ENCODE measurements at regions not wholly inside any gene's neighbourhood (a gene's known extent, or its start where the extent isn't known, plus 50 kb on each side); places are given as distances from the start of the nearest gene placed in this dataset.

DNA sequence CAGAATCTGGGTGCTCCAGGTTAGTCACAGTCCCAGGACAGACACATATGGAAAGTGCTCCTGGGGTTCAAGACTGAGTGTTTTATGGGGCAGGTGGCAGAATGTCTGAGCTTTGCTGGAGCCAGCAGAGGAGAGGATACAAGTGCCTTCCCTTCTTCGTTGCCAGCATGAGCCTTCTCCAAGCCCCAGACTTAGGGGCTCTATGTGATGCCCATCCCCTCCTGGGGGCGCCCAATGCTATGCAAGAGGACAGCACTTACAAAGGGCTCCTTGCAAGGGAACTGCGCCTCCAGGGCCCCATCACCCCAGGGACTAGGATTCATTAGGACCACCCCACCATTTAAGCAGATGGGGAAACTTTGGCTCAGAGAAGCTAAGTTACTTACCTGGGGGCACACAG, 581.9 kb downstream of the BUD13 start:
- Histone ChIP-seq H3K4me1 (ENCODE audit: control insufficient read depth in 3 of 3, insufficient read depth in 3 of 3, low read length in 3 of 3) (peaks cover 0 to 6% (median 4%) of the 10 kb centered on the region in 3 donors), H3K27me3 (ENCODE audit: control insufficient read depth in 3 of 3, insufficient read depth in 3 of 3, low read length in 3 of 3) (peaks cover 21 to 43% (median 34%) of the 10 kb centered on the region in 3 donors), H3K9me3 (ENCODE audit: control insufficient read depth in 3 of 3, low read length in 3 of 3) (no peaks in the 10 kb centered on the region), H3K9ac (ENCODE audit: low read depth in 1 of 3, low read length in 3 of 3) (no peak overlapping the region), H3K36me3 (ENCODE audit: control insufficient read depth in 3 of 3, insufficient read depth in 3 of 3, low read length in 3 of 3) (no peaks in the 10 kb centered on the region), H3K27ac (ENCODE audit: low read depth, low read length) (no peak overlapping the region), H3K4me3 (ENCODE audit: low read length in 3 of 3) (no peak overlapping the region)

GRCh38 chr11:116189408-116190170, 583.2 kb downstream of the BUD13 start:
- no peaks in the 10 kb centered on the region for H3K36me3 ChIP-seq (ENCODE audit: control insufficient read depth in 3 of 3, insufficient read depth in 3 of 3, low read length in 3 of 3)
- H3K27ac ChIP-seq (ENCODE audit: low read depth, low read length), result no peak overlapping the region
- peaks cover 21 to 43% (median 27%) of the 10 kb centered on the region in 3 donors for H3K27me3 ChIP-seq (ENCODE audit: control insufficient read depth in 3 of 3, insufficient read depth in 3 of 3, low read length in 3 of 3)
- H3K9me3 ChIP-seq (ENCODE audit: control insufficient read depth in 3 of 3, low read length in 3 of 3), result no peaks in the 10 kb centered on the region
- H3K4me3 ChIP-seq (ENCODE audit: low read length in 3 of 3), result no peak overlapping the region
- peaks cover 0 to 6% (median 4%) of the 10 kb centered on the region in 3 donors for H3K4me1 ChIP-seq (ENCODE audit: control insufficient read depth in 3 of 3, insufficient read depth in 3 of 3, low read length in 3 of 3)
- H3K9ac ChIP-seq (ENCODE audit: low read depth in 1 of 3, low read length in 3 of 3), result no peak overlapping the region

DNA sequence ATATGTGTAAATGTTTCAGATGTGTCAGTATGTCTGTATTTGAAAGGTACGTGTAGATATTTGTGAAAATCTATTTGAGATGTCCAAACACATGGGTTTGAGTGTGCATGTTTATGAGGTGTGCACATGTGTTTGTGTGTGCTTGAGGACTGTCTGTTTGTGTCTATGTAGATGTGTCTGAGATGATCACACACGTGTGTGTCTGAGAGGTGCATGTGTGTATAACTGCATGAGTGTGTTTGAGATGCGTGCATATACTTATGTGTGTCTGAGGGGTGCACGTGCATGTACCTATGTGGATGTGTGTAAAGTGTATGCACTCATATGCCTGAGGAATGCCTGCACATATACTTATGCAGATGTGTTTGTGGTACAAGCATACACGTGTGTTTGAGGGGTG, 584.4 kb downstream of the BUD13 start:
- H3K4me3 ChIP-seq (ENCODE audit: low read length in 3 of 3), result no peak overlapping the region
- peaks cover 21 to 32% (median 21%) of the 10 kb centered on the region in 3 donors for H3K27me3 ChIP-seq (ENCODE audit: control insufficient read depth in 3 of 3, insufficient read depth in 3 of 3, low read length in 3 of 3)
- no peaks in the 10 kb centered on the region for H3K36me3 ChIP-seq (ENCODE audit: control insufficient read depth in 3 of 3, insufficient read depth in 3 of 3, low read length in 3 of 3)
- peaks cover 0 to 6% (median 4%) of the 10 kb centered on the region in 3 donors for H3K4me1 ChIP-seq (ENCODE audit: control insufficient read depth in 3 of 3, insufficient read depth in 3 of 3, low read length in 3 of 3)
- no peak overlapping the region for H3K27ac ChIP-seq (ENCODE audit: low read depth, low read length)
- no peaks in the 10 kb centered on the region for H3K9me3 ChIP-seq (ENCODE audit: control insufficient read depth in 3 of 3, low read length in 3 of 3)
- H3K9ac ChIP-seq (ENCODE audit: low read depth in 1 of 3, low read length in 3 of 3), result no peak overlapping the region

- Histone ChIP-seq H3K4me1 (ENCODE audit: control insufficient read depth in 3 of 3, insufficient read depth in 3 of 3, low read length in 3 of 3) (no peaks in the 10 kb centered on the region), H3K36me3 (ENCODE audit: control insufficient read depth in 3 of 3, insufficient read depth in 3 of 3, low read length in 3 of 3) (no peaks in the 10 kb centered on the region), H3K9me3 (ENCODE audit: control insufficient read depth in 3 of 3, low read length in 3 of 3) (no peaks in the 10 kb centered on the region), H3K4me3 (ENCODE audit: low read length in 3 of 3) (no peak overlapping the region), H3K27ac (ENCODE audit: low read depth, low read length) (no peak overlapping the region), H3K9ac (ENCODE audit: low read depth in 1 of 3, low read length in 3 of 3) (no peak overlapping the region), H3K27me3 (ENCODE audit: control insufficient read depth in 3 of 3, insufficient read depth in 3 of 3, low read length in 3 of 3) (peaks cover 9 to 19% (median 12%) of the 10 kb centered on the region in 3 donors)
These were observed 585.8 kb downstream of the BUD13 start for GRCh38 chr11:116187026-116187425.

DNA sequence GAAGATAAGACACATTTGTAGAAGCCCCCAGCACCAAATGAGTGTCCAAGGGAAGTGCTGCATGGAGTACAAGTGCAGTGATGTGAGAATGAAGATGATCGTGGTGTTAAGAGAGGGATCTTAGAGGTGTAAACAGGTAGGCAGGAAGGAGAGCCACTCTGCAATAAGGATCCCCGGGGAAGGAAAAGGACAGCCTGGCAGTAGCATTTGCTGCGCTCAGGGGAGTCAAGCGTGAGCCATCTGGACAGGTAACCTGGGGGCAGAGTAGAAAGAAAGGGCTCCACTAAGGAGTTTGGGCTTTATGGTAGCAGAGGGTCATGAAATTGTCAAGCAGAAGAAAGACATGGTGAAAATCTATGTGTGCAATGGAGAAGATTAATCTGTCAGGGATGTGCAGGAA, 587.2 kb downstream of the BUD13 start:
- no peaks in the 10 kb centered on the region for H3K36me3 ChIP-seq (ENCODE audit: control insufficient read depth in 3 of 3, insufficient read depth in 3 of 3, low read length in 3 of 3)
- H3K9ac ChIP-seq (ENCODE audit: low read depth in 1 of 3, low read length in 3 of 3), result no peak overlapping the region
- no peak overlapping the region for H3K4me3 ChIP-seq (ENCODE audit: low read length in 3 of 3)
- H3K27me3 ChIP-seq (ENCODE audit: control insufficient read depth in 3 of 3, insufficient read depth in 3 of 3, low read length in 3 of 3), result peaks cover 0 to 5% (median 4%) of the 10 kb centered on the region in 3 donors
- H3K4me1 ChIP-seq (ENCODE audit: control insufficient read depth in 3 of 3, insufficient read depth in 3 of 3, low read length in 3 of 3), result peaks cover 0 to 5% (median 4%) of the 10 kb centered on the region in 3 donors
- no peaks in the 10 kb centered on the region for H3K9me3 ChIP-seq (ENCODE audit: control insufficient read depth in 3 of 3, low read length in 3 of 3)
- no peak overlapping the region for H3K27ac ChIP-seq (ENCODE audit: low read depth, low read length)

DNA sequence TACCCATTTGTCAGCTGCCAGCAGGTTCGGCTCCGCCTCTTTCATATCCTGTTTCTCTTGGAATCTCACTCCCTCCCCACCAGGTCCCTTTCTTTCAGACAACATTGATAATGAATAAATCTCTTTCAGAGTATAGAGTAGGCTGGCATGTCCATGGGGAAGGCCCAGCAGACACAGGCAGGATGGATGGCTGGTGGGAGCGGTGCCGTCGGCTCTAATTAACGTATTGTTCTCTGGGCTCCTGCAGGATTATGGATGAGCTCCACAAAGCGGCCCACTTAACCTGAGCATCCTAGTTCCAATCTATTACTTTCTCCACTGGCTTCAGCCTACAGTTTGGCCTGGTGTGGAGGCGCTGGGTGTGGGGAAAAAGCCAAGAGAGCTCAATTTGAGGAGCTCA, 588.0 kb downstream of the BUD13 start:
- Histone ChIP-seq H3K27me3 (ENCODE audit: control insufficient read depth in 3 of 3, insufficient read depth in 3 of 3, low read length in 3 of 3) (peaks cover 0 to 4% (median 0%) of the 10 kb centered on the region in 3 donors), H3K4me3 (ENCODE audit: low read length in 3 of 3) (no peak overlapping the region), H3K36me3 (ENCODE audit: control insufficient read depth in 3 of 3, insufficient read depth in 3 of 3, low read length in 3 of 3) (no peaks in the 10 kb centered on the region), H3K4me1 (ENCODE audit: control insufficient read depth in 3 of 3, insufficient read depth in 3 of 3, low read length in 3 of 3) (peaks cover 0 to 5% (median 4%) of the 10 kb centered on the region in 3 donors), H3K9ac (ENCODE audit: low read depth in 1 of 3, low read length in 3 of 3) (no peak overlapping the region), H3K9me3 (ENCODE audit: control insufficient read depth in 3 of 3, low read length in 3 of 3) (no peaks in the 10 kb centered on the region), H3K27ac (ENCODE audit: low read depth, low read length) (no peak overlapping the region)

DNA sequence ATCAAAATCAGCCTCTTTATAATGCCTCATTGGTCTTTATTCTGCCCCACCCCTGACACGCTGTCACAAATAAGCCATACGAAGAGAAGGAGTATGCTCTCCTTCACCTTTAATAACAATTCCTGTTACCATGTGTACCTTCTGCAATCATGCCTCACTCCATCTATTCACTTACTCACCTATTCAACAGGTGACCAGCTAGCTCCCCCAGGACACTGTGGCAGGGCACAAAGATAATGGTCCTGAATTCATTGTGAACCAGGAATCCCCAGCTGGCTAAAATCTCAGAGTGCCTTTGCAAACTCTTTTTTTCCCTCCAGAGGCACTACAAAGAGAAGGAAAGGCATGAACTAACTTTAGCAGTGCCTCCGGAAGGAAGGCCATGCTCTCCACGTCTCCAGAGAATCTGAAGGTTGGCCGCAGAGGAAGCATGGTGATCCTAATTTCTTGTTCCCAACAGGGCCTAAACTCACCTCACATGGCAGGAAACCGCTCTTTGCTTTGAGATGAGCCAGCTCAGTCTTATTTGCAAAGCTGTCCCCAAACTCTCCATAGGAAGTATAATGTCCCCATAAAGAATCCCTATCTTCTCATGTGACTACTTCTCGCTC, 590.3 kb downstream of the BUD13 start:
- Histone ChIP-seq H3K4me1 (ENCODE audit: control insufficient read depth in 3 of 3, insufficient read depth in 3 of 3, low read length in 3 of 3) (peaks cover 0 to 5% (median 4%) of the 10 kb centered on the region in 3 donors), H3K9me3 (ENCODE audit: control insufficient read depth in 3 of 3, low read length in 3 of 3) (no peaks in the 10 kb centered on the region), H3K4me3 (ENCODE audit: low read length in 3 of 3) (no peak overlapping the region), H3K36me3 (ENCODE audit: control insufficient read depth in 3 of 3, insufficient read depth in 3 of 3, low read length in 3 of 3) (no peaks in the 10 kb centered on the region), H3K27me3 (ENCODE audit: control insufficient read depth in 3 of 3, insufficient read depth in 3 of 3, low read length in 3 of 3) (no peaks in the 10 kb centered on the region), H3K27ac (ENCODE audit: low read depth, low read length) (no peak overlapping the region), H3K9ac (ENCODE audit: low read depth in 1 of 3, low read length in 3 of 3) (no peak overlapping the region)

DNA sequence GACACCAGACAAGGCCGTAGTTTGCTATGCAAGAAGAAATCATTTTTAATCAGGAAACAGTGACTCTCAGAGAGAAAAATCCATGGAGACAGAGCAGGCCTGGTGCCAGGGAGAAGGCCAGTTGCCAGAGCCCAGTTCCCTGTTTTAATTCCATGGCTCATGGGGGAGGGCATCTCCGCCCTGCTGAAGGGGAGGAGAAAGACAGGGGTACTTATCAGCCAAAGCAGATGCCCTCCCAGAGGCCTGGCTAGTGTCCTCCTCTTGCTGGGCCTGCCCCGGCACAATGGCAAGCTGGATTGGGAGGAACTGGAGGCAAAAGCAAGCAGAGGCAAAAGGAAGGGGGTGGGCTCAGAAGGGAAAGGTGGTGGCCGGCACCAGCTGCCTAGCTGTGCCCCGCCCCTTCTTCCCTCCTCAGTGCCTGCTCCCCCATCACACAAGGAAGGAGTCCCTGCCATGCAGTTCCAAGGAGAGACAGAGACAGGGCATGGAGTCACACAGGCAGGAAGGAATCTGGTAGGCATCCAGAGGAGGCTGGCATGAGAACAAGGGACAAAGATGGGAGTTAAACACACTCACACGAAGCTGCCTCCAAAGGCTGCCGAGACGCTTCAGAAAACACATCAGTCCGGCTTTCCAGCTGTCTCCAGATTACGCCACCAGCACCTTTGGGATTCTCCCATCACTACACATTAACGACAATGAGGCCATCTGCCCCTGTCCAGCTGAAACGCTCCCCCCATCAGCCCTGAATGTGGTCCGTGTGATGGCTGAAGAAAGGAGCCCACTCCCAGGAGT, 591.8 kb downstream of the BUD13 start:
- Histone ChIP-seq H3K4me1 (ENCODE audit: control insufficient read depth in 3 of 3, insufficient read depth in 3 of 3, low read length in 3 of 3) (peaks cover 0 to 5% (median 4%) of the 10 kb centered on the region in 3 donors), H3K27ac (ENCODE audit: low read depth, low read length) (no peak overlapping the region), H3K4me3 (ENCODE audit: low read length in 3 of 3) (no peak overlapping the region), H3K36me3 (ENCODE audit: control insufficient read depth in 3 of 3, insufficient read depth in 3 of 3, low read length in 3 of 3) (no peaks in the 10 kb centered on the region), H3K9me3 (ENCODE audit: control insufficient read depth in 3 of 3, low read length in 3 of 3) (no peaks in the 10 kb centered on the region), H3K27me3 (ENCODE audit: control insufficient read depth in 3 of 3, insufficient read depth in 3 of 3, low read length in 3 of 3) (no peaks in the 10 kb centered on the region), H3K9ac (ENCODE audit: low read depth in 1 of 3, low read length in 3 of 3) (no peak overlapping the region)

GRCh38 chr11:116179401-116179800, 593.4 kb downstream of the BUD13 start:
- Histone ChIP-seq H3K27ac (ENCODE audit: low read depth, low read length) (no peak overlapping the region), H3K4me1 (ENCODE audit: control insufficient read depth in 3 of 3, insufficient read depth in 3 of 3, low read length in 3 of 3) (peaks cover 0 to 5% (median 4%) of the 10 kb centered on the region in 3 donors), H3K9ac (ENCODE audit: low read depth in 1 of 3, low read length in 3 of 3) (no peak overlapping the region), H3K36me3 (ENCODE audit: control insufficient read depth in 3 of 3, insufficient read depth in 3 of 3, low read length in 3 of 3) (no peaks in the 10 kb centered on the region), H3K4me3 (ENCODE audit: low read length in 3 of 3) (no peak overlapping the region), H3K9me3 (ENCODE audit: control insufficient read depth in 3 of 3, low read length in 3 of 3) (no peaks in the 10 kb centered on the region), H3K27me3 (ENCODE audit: control insufficient read depth in 3 of 3, insufficient read depth in 3 of 3, low read length in 3 of 3) (peaks cover 0 to 13% (median 5%) of the 10 kb centered on the region in 3 donors)

Measured in skeletal muscle tissue (tissue), 3 donors.